ENCODE measurements at regions not wholly inside any gene's neighbourhood (a gene's known extent, or its start where the extent isn't known, plus 50 kb on each side); places are given as distances from the start of the nearest gene placed in this dataset.
"Not testable (repeated sequence)": the region's sequence is repeated elsewhere in the genome, so short reads cannot be mapped to it uniquely, and the experiment has no call there.

GRCh38 chr22:17318817-17319216, 50.4 kb upstream of the CECR2 start:
- DNase-seq = no peak

DNA sequence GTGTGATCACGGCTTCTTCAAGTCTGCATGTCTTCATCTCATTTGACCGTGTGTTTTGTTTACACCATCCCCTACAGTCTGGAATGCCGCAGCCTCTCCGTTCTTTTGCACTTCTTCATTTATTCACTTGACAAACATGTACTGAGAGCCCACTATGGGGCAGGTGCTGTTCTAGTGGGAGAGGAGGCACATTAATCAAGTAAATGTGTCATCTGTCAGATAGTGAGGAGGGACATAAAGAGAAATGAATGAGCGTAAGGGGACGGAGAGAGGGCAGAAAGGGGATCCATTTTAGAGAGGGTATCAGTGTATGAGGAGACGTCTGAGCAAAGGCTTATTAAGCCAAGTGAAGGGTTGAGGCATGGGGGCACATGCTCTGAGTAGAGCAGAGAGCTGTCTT, 54.0 kb upstream of the CECR2 start:
- DNase-seq = no peak

- DNase-seq = no peak
These were observed 54.8 kb upstream of the CECR2 start for GRCh38 chr22:17314487-17314886.

GRCh38 chr22:17313626-17314025, 55.6 kb upstream of the CECR2 start:
- no peak for DNase-seq

DNA sequence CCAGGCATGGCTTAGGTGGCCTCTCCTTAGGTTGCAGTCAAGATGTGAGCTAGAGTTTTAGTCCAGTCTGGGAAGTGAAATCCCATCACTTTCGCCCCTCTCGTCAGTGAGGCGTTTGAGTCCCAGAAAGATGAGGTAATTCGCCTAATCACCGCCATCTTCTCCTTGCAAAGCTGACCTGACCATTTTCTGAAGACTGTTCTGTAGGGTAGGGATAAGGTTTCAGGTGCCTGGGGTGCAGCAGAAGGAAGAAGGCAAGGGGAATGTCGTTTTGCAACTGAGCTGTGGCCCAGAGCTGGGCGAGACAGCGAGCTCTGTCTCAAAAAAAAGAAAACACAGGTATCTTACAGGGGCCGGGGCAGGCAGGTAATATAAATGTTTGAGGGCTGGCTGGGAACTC, 61.7 kb upstream of the CECR2 start:
- no peak for DNase-seq

DNA sequence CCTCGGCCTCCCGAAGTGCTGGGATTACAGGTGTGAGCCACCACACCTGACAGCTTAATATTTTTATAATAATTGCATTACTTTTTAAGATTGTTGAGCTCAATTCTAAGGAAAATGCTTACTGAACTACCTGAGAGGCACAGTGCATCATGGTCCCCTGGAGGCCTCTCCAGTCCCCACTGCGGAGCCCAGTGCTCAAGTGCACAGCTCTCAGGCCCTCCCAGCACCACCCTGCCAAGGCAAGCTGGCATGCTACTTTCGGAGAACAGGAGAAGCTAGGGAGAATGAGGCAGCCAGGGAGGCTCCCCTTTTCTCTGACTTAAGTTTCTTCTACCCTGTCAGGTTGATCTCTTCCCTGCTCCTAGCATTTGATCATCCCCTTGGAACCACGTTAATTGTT, 64.2 kb upstream of the CECR2 start:
- no peak for DNase-seq

DNA sequence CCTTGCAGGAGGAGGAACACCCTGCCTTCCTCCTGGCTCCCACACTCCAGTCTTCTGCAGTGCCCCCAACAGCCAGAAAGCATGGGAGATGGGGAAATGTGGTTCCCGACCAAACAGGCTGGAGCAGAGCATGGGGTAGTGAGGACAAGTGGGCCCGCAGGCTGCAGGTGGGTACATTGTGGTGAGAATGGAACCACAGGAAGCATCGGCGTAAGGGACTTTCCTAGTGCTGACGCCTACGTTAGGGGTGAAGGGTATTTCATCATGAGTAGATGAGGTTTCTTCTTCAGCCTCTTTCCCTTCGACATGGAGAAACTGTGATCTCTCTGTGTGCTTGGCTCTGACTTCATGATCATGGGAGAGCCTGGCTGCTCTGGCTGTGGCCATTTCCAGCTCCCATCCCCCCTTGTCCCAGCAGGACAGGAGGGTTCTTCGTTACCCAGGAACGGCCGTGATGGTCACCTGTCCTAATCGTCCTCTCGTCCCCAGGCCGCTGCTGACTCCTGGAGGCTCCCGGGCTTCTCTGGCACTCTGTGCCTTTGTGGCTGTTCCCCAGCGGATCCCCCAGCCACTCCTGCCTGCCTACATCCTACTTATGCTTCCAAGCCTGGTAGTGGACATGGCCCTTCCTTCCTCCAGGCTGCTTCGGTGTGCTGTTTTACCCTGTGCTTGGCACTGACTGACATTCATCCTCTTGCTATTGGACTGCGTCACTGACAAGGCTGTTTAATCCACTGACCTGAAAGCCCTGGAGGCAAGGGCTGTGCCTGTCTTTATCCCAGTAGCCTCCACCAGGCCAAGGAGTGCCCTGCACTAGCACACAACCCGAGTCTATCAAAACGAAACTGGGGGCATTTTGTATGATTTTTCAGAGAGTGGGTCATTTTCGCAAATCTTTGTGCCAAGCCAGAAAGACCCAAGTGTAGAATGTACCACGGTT, 65.2 kb upstream of the CECR2 start:
- DNase-seq = peak; percentile 24 to 52

DNA sequence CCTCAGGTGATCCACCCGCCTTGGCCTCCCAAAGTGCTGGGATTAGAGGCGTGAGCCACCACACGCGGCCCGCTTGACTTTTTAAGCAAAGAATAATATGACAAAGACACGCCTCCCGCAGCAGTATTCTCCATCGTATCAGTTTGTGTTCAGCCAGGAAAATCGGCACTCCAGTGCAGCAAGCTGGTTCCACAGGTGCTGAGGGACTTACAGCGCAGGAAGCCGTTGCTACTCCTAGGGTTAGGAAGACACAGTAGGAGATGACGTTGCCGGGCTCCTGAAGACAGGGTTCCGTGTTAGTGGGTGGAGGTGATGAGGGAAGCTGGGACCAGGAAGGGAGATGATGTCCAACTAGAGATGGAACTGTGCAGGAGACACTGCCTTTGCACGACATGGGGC, 65.8 kb upstream of the CECR2 start:
- DNase-seq = no peak

DNA sequence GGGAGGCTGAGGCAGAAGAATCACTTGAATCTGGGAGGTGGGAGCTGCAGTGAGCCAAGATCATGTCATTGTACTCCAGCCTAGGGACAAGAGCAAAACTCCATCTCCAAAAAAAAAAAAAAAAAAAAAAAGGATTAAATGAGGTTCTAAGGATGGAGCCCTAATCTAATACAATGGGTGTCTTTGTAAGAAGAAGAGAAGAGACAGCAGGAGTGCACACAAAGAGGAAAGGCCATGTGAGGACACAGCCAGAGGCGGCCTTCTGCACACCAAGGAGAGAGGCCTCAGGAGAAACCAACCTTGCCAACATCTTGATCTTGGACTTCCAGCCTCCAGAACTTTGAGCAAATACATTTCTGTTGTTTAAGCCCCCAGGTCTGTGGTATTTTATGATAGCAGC, 66.6 kb upstream of the CECR2 start:
- DNase-seq = no peak

- no peak for DNase-seq
These were observed 68.3 kb upstream of the CECR2 start for GRCh38 chr22:17300926-17301325.

DNA sequence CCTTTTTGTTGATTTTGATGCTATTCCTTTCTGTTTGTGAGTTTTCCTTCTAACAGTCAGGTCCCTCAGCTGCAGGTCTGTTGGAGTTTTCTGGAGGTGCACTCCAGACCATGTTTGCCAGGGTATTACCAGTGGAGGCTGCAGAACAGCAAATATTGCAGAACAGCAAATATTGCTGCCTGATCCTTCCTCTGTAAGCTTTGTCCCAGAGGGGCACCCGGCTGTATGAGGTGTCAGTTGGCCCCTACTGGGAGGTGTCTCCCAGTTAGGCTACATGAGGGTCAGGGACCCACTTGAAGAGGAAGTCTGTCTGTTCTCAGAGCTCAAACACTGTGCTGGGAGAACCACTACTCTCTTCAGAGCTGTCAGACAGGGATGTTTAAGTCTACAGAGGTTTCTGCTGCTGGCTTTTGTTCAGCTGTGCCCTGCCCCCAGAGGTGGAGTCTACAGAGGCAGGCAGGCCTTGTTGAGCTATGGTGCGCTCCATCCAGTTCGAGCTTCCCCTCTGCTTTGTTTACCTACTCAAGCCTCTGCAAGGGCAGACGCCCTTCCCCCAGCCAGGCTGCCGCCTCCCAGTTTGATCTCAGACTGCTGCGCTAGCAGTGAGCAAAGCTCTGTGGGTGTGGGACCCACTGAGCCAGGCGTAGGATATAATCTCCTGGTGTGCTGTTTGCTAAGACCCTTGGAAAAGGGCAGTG, 70.3 kb upstream of the CECR2 start:
- not testable (repeated sequence) for DNase-seq

GRCh38 chr22:17285656-17286055, 66.4 kb upstream of the ADA2 start:
- no peak for DNase-seq

- DNase-seq = no peak
These were observed 65.7 kb upstream of the ADA2 start for GRCh38 chr22:17284888-17285287.

DNA sequence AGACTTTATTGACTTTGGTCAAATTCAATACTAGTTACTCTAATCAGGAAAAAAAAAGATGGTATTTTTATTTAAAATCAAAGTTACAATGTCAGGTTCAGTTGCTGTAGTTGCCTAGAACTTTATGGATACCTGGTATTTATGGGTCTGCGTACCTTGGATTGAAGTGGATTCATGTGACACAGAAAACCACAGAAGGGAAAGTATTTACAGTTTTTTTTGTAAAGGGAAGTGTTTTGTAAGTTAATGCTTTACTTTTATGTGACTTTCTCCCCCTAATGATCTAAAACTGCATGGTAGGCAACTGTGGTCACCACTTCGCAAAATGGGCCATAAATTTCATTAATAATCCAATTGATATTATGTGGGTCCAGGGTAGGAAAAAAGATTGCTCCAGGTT, 65.2 kb upstream of the ADA2 start:
- DNase-seq = no peak

GRCh38 chr22:17283865-17284264, 64.6 kb upstream of the ADA2 start:
- DNase-seq = not testable (repeated sequence)

GRCh38 chr22:17283423-17283822, 64.2 kb upstream of the ADA2 start:
- DNase-seq = no peak

DNA sequence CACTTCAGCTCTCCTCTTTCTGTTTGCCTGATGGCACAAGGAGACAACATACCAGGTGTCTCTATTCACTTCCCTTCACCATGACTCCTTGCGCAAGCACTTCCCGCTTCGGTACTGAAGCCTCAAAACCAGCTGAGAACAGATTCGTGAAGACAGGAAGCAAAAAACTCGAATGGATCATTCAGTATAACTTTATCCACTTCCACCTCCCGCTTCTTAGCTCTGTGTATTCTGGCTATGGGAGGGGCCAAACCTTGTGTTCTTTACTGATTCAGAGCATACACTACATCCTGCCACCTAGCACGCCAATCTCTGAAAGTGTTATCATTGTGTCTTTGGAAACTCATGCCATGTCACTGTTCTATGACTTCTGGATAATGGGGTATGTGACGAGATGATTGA, 62.2 kb upstream of the ADA2 start:
- peak in 1 of 2 donors; percentile 10 for DNase-seq

GRCh38 chr22:17281026-17281425, 61.8 kb upstream of the ADA2 start:
- DNase-seq = no peak

DNA sequence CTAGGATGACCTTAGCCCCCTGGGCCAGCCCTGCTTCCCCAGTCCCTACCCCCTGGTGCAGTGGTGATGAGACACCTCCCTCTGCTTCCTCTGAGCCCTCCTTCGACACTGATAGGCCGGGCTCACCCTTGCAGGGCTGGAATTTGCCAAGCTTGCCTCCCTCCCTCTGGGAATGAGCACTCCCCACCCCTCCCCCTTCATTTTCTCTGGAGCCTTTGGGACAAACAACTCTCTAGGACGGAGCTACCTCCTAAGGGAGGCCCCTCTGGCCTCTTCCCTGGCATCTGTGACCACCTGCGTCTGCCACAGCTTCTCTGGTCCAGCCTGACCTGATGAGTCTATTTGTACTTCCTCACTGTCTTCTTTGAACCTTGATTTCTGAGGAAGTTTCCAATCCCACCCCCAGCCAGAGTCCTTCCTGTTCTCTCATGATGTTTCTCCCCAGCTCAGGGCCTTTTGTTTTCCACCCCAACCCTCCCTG, 53.3 kb upstream of the ADA2 start:
- DNase-seq = no peak

DNA sequence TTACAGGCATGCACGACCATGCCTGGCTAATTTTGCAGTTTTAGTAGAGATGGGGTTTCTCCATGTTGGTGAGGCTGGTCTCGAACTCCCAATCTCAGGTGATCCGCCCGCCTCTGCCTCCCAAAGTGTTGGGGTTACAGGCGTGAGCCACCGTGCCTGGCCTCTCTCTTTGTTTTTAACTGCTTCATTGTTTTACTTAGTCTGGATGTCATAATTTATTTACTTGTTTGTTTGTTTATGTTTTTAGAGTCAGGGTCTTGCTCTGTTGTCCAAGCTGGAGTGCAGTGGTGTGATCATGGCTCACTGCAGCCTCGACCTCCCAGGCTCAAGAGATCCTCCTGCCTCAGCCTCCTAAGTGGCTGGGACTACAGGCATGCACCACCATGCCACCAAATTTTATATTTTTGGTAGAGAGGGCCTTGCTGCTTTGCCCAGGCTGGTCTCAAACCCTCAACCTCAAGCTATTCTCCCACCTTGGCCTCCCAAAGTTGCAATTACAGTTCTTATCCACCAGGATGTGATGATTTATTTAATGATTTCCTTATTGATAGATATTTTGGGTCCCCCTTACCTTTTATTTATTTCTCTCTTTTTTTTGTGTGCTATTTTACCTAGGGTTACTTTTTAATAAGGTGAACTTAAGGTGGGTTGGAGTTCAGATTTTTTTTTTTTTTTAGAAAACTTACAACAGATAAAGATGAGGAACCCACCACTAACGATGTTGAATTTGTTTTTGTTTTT, 52.6 kb upstream of the ADA2 start:
- DNase-seq = no peak

- no peak for DNase-seq
These were observed 50.5 kb upstream of the ADA2 start for GRCh38 chr22:17269607-17270261.

DNA sequence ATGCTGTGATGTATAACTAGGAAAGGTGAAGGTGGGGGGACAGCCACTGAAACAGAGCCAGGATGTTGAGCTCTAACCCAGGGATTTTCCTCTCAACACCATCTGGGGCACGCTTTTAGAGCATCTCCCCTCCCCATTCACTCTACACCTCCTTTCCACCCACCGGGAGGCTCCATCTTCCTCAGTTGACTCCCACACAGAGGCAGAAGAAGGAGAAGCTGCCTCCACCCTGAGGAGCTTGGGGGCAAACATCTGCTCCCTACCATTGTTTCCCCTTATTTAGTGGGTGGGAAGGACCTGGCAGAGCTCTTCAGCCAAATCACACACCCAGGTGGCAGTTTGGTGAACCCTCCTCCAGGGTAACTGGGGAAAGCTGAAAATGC, 50.0 kb upstream of the ADA2 start:
- no peak for DNase-seq
